GM18870 (cell line): ENCODE measurements at regions not wholly inside any gene's neighbourhood (a gene's known extent, or its start where the extent isn't known, plus 50 kb on each side); places are given as distances from the start of the nearest gene placed in this dataset.

ENCODE experiments used
- ATAC-seq: cut with Tn5 transposase; IDR thresholded peaks from one replicate; pipeline ENCODE4 v1.9.1; 2021; ENCODE audit warnings: moderate library complexity; ENCODE audit not compliant: unreplicated experiment

DNA sequence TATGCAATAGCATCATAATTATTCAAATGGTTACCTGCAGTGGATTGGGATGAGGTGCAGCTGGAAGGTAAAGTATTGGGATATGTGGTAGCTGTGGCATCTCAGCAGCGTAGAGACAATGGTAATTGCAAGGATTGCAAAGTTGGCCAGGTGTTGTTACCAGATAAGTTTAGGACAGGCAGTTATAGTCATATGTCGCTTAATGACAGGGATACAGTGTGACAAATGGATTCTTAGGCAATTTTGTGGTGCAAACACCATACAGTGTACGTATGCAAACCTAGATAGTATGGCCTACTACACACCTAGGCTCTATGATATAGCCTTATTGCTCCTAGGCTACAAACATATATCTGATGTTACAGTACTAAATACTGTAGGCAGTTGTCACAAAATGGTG lies 163.5 kb upstream of the LYZL2 start:
- no peak for ATAC-seq

DNA sequence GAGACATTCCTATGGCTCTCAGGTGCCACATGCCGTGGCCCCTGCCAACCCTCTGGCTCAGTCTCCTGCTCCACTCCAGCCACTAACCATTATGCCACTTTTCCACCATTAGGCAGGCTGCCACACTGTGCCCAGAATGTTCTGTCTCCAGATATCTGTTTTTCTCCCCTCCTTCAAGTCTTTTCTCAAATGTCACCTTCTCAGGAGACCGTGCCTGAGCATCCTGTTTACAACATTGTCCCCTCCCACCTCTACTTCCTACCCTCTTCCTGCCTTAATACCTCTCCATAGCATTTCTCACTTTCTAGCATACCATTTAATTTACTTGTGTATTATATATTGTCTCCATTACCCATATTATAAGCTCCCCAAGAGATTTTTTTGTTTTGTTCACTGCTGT lies 162.5 kb upstream of the LYZL2 start:
- ATAC-seq, result no peak

DNA sequence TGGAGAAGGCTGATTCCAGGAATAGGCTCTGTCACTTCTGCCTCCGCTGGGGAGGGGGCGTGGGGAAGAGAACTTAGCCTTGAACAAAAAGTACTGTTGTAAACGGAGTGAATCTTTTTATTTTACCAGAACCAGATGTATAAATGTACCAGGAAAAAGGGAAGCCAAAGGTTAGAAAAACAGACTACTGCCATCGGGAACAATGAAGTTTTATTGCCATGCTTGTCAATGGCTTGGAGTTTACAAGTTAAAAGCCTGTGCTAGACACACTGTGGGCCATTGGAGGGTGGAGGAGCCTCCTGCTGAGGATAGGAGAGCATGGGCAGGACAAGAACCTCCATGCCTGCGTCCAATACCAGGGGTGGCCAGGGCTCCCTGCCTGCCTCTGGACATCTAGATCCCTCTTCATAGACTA lies 161.7 kb upstream of the LYZL2 start:
- ATAC-seq, result no peak

DNA sequence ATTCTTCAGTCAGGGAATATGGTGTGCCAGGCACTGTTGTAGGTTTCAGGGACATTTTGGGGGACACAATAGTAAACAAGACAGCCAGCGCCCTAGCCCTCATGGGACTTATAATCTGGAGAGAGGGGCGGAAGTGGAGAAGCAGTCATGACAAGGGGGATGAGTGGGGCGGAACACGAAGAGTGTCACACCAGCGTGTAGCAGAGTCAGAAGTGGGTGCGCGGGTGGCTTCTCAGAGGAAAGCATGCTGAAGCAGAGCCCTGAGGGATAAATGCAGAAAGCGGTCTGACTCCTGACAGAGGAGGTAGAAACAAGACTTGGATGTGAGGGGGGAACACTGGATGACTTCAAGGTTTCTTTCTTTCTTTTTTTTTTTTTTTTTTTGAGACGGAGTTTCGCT lies 160.3 kb upstream of the LYZL2 start:
- ATAC-seq, result no peak

DNA sequence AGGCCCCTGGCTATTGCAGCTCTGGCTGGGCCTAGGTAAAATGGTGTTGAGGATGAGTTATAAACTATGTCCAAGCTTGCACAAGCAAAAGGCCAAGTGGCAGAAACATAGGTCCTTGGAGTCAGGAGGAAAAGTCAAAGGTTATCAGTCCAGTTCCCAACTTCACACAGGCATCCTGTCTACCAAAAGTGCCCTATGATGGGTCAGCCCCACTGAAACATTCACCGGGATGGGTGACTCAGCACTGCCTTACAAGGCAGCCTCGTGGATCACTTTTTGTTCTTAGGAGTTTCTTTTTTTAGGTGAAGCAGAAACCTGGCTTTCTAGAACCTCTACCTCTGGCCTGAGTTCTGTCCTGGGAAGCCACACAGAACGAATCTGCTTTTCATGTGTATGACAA lies 158.8 kb upstream of the LYZL2 start:
- ATAC-seq, result no peak

DNA sequence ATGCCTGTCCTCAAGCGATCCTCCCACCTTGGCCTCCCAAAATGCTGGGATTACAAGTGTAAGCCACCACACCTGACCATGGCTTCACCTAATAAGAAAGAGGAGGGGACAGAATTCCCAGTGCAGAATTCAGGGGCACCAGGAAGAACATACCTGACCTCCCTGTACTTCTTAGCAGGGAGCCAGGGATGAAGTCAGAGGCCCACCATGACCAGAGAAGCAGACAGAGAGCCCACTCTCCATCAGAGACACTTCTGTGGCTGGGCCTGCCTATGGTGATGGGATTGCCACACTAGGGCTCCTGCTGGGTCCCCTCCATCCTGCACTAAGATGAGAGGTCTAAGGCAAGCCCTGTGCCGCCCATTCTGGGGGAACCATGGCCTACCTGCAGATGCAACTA lies 157.4 kb upstream of the LYZL2 start:
- no peak for ATAC-seq

DNA sequence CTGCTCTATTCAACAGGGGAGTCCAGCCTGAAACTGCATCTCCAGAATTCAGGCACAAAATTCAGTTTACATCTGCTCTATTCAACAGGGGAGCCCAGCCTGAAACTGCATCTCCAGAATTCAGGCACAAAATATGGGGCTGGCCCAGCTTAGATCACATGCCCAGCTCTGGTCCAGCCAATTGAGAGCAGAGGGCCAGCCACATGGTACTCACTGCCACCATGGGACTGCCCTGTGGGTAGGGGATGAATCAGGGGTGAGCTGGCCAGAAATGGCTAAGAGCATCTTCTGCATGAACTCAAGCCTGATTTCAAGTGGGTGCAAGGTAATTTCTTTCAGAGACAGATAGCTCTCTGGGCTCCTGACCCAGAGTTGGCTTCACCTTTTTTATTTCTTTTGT lies 156.6 kb upstream of the LYZL2 start:
- ATAC-seq, result no peak

DNA sequence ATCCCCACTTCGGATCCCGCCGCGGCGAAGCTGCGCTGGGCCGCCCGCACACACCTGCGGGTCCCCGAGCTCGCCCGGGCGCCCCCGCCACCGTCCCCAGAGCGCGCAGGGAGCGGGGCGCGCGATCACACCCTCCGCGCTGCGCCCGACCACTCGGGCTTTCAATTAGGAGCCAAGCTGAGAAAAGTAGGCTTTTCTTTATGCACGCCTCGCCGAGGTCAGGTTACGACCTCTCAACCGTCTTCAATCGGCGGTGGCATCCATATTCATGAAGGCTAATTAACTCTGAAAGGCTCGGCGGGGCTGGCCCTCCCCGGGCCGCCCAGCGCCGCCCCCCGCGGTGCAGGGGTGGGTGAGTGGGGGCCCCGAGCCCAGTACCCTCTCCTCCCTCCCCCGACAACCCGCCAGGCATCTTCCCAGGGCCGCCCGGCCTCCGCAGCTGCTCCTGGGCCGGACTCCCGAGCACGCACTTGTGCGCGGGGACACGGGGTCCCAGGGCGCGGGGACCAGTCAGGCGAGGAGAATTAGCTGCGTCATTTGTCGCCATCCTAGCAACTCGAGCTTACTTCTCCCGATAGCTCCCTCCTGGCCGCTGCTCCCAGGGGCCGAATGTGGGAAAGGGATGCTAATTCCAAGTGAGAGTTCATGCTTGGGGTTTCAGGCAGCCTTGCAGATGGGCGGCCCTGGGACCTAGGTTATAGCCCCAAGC lies 155.5 kb upstream of the LYZL2 start:
- no peak for ATAC-seq

DNA sequence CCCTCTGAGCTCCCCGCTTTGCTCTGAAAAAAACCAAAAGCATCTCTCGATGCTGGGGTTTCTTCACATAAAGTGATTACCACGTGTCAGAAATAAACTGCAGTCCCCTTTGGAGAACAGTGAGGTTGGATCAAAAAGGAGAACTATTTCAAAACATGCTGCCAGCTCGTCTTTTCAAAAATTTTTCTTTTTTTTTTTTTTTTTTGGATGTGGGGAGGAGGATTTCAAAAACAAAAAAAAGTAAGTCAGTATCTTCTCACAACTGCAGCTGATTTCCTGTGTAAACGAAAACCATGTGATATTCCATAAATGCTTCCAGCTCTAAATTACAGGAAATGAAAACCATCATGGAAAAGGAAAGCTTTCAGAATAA lies 155.0 kb upstream of the LYZL2 start:
- no peak for ATAC-seq

DNA sequence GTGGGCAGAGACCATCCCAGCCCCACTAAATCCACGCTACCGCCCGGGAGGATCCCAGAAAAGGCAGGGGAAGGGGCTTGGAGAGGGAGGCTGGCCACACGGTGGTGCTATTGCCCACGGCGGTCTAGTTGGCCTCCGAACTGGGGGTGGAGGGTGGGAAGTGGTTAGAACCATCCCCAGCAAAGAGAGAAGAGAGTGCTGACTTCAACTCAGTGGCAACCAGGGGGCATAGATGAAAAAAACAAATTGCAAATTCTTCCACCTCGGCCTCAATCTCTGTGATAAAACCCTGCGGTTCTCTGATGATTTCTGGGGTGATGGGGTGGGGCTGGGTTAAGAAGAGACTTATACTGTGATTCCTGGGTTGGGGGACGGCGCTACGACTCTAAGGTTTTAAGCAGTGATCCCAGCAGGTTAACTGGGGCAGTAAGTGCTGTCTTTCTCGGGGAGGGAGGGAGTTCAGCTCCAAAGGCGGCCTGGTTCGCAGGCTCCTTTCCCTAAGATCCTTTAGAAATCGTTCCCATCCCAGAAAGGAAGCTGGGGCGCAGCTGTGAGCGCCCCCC lies 154.5 kb upstream of the LYZL2 start:
- no peak for ATAC-seq

DNA sequence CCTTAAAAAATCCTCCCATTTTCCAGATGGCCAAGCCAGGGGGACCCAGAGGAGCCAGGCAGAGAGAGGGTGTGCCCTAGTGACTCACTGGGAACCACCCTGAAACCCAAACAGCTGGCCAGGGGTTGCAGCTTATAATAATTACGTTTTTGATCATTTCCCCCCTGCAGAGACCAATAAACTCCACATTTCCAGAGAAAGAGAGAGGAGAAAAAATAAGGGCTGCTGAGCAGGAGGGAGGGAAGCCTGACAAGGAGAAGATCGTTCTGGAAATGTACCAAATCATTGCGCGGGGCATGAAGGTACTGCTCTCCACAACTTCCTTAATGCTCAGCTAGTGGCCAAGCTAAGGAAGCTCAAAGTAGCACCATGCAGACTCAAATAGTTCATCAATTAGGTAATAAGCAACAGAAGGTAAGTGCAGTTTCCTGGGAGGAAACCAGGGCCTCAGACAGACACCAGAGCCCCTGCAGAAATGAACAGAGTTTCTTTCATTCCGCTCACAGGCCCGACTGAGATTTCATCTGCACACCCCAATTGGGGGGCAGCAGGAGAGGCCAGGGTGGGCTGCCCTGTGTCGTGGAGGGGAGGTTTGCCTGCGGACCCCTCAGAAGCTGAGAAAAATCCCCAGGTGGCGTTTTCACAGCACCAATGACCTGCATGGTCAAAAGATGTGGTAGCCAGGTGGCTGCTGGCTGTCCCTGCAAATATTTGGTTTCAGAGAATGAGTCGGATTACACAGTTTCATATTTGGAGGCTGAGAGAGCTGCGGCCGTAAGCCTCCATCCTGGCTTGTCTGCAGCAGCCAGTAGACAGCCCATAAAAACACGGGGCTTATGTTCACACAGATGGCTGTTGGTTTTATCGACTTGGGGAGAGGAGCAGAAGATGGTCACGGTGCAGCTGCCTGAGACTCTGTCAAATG lies 153.2 kb upstream of the LYZL2 start:
- ATAC-seq, result peak; percentile 58

DNA sequence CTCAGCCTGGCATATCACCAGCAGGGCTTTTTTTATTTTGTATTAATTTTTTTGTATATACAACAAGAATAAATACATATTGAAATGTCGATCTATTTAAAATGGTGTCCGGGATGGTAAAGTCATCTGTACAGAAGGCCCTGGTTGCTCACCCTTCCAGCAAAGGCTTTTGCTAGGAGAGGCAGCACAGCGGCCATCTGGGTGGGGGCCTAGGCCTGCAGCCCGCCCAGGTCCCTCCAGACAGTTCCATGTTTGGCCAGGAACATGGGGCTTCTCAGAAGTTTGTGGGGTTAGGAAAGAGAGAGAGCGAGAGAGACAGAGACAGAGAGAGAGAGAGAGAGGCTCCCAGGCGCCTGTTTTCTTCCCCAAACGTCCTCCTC lies 152.6 kb upstream of the LYZL2 start:
- no peak for ATAC-seq

DNA sequence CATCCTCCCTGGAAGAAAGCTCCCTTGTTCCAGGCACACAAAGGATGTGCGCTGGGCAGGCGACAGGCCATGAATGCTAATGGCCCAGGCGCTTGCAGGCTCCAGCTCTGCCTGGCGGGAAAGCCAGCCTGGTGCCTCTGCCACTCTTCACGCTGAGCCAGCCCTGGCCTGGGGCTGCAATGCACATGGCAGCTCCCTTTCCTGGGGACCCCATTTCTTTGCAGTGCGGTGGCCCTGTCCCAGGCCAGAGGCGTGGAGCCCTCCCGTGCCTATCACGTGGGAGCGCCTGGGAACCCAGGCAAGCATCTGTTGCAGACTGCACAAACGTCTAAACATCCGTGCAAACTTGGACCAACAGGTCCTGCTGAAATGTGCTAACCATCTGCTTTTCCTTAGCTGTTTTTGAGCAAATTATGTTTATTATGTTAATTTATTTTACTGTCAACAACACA lies 152.1 kb upstream of the LYZL2 start:
- no peak for ATAC-seq

DNA sequence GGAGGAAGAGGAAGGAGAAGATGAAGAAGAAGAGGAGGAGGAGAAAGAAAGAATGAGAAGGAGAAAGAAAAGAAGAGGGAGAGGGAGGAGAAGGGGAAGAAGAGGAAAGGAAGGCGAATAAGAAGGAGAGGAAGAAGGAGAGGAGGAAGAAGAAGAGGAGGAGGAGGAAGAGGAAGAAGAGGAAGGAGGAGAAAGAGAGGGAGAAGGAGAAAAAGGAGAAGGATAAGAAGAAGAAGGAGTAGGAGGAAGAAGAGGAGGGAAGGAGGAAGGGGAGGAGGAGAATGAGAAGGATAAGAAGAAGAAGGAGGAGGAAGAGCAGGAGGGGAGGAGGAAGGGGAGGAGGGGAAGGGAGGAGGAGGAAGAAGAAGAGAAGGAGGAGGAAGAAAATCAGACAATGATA lies 149.2 kb upstream of the LYZL2 start:
- ATAC-seq, result no peak

DNA sequence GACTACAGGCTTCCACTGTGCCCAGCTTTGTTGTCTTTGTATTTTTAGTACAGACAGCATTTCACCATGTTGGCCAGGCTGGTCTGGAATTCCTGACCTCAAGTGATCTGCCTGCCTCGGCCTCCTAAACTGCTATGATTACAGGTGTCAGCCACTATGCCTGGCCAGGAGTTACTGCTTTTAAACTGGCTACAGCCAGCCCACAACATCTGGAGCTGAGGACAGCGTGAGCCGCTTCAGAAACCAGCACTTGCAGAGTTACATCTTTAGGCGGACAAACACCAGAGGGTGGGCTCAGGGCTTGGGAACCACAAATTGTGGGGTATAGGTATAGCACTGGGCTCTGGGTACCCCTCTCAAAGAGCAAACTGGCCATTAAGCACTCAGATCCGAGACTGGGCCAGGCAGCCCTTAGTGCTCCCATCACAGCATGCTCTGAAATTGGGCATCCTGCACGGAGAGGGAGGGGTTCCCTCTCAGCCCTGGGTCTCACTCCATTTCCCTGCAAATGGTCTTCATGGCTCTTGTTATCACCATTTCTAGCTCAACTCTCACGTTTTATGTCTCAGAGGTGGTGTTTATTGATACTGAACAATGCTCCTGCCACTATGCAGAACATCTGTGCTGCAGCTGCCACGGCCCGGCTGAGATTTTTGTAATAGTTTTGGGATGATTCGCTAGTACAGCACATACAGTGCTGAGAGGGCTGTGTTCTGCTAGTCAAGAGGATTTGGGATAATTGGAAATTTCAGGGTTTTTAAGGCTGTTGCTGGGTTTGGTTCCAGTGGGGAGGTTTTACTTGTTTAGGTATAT lies 146.4 kb upstream of the LYZL2 start:
- no peak for ATAC-seq

DNA sequence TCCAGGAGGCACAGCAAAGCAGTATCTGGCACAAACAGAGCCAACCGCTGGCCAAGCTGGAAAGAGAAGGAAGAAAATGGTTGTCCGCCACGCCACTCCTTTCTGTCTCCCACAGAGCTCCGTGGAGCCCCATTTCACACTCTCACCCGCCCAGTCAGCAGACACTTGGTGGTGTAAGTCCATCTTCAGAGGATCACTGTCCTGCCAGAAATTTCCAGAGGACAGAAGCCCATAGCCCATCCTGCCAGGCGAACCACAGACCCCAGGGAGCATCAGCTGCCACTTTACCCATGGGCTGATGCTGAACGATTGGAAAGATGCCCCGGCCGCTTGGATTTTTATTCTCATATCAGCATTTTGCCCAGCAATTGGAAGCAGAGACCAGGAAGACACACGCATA lies 144.7 kb upstream of the LYZL2 start:
- ATAC-seq, result no peak

DNA sequence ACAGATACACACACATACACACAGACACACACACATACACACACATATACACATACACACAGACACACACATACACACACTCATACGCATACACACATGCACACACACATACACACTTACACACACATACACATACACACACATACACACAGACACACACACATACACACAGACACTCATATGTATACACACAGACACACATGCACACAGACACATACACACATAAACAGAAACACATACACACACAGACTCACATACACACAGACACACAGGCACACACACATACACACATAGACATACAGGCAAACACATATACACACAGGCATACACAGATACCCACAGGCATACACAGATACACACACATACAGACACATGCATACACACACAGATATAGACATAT lies 143.9 kb upstream of the LYZL2 start:
- no peak for ATAC-seq

DNA sequence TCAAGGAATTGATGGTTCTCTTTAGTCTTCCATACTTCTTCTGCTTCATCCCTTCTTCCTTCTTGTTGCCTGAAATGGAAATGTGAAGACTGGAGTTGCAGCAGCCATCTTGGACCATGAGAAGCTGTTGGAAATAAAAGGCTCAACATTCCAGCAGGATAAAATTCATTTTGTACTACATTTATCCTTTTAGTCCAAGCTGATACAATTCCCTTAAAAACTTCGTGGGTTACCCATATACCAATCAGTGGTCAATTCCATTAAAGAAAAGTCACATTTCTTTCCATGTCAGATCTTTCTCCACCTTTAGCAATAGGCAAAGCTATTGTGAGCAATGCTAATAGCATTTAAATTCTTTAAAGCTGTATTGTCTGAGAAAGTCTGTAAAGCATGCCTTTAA lies 141.3 kb upstream of the LYZL2 start:
- ATAC-seq, result no peak

DNA sequence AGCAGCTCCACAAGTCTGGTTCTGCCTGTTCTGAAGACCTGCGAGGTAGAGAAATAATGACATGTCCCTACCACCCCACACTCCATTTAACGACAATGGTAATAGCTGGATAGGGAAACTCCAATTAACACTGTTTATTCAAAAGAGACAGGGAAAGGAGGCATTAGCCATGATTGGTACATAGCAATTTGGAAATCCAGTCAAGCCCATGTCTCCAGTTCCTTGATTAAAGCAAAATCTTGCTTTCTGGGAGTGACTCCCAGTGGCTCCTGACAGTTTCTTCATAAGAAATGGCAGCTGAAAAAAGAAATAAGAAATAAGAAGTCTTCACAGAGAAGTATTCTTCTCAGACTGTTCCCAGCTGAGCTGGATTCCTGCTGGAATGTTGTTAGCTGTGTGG lies 140.7 kb upstream of the LYZL2 start:
- ATAC-seq, result no peak

DNA sequence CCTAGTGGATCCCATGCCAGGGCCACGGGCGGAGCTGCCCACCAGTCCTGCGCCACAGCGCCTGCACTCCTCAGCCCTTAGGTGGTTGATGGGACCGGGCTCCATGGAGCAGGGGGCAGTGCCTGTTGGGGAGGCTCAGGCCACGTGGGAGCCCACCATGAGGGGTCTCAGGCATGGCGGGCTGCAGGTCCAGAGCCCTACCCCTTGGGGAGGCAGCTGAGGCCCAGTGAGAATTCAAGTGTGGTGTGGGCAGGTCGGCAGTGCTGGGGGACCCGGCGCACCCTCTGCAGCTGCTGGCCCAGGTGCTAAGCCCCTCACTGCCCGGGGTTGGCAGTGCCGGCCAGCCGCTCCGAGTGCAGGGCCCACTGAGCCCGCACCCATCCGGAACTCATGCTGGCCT lies 139.8 kb upstream of the LYZL2 start:
- ATAC-seq, result no peak

DNA sequence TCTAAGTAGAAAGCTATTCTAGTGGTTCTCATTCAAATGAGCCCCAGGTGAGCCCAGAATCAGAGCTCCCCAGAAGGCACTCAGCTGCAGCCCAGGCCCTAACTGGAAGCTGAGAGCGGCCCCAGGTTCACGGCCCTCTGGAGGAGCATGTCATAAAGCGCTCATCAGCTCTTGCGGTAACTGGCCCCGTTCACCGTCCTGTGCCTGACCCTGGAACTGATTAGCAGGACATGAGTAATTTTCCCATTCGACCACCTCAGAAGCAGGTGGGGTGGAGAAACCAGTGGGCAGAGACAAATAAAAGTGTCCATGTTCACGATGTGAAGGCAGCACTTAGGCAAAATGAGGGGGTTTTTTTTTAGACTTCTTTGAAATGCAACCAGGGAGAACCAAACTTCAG lies 136.1 kb upstream of the LYZL2 start:
- ATAC-seq, result no peak
